NCI-H524 (cell line): ENCODE measurements at regions not wholly inside any gene's neighbourhood (a gene's known extent, or its start where the extent isn't known, plus 50 kb on each side); places are given as distances from the start of the nearest gene placed in this dataset.
"Not testable (repeated sequence)": the region's sequence is repeated elsewhere in the genome, so short reads cannot be mapped to it uniquely, and the experiment has no call there.

Source experiments
- DNase-seq, 2 experiments: peaks; one replicate each; lab custom pipeline; 2025; lab: John Stamatoyannopoulos, UW

DNA sequence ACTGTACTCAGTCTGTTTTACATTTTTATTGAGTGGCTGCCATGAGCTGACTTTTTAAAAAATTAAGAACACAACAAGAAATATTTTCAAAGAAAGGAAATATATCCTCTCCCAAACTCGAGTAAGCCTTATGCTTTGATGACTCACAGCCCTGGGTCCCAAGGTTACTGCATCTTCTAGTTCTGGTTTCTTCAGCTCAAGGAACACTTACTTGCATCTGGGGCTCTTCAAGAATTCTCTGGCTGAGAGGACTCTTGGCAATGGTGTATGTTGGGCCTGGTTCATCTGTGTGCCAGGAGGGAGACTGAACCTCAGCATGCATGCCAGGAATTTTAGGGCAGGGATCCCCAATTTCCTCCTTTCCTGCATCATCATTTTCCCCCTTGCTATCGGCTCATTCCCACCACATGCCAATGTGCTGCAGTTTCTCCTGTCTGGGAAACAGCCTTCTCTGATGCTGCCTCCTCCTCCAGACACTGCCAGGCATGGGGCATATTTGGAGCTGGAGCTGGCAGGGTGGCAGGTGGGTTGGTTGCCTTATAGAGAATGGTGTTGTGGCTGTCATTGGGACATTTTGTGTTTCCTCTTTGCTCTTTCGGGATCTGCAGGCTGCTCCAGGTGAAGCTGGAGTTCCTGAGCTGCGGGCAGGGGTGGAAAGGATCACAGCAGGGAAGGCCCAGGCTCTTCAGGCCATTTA lies 192.2 kb upstream of the HS6ST1 start:
- no peak for DNase-seq

DNA sequence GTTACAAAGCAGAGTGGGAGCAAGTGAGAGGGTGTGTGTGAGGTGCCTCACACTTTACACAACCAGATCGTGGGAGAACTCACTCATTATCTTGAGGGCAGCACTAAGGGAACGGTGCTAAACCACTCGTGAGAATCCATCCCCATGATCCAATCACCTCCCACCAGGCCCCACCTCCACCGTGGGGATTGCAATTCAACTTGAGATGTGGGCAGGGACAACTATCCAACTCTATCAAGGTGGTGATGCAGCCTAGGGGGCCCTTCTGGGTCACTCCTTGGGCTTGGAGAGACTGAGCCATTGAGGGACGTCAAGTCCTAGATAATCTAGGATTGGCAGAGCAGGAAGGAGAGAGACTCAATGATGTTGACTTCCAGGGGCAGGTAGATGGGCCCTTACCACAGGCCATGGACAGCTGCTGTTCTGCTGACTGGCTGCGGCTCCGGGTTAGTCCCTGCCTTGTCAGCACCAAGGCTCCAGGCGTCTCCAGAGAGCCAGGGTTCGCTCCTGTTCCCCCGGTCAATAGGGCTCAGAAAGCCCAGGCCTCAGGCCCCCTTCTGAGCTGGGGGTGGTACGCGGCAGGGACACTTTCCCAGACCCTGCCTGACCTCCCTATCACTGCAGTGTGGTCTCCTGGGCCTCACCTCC lies 193.2 kb upstream of the HS6ST1 start:
- DNase-seq = no peak

DNA sequence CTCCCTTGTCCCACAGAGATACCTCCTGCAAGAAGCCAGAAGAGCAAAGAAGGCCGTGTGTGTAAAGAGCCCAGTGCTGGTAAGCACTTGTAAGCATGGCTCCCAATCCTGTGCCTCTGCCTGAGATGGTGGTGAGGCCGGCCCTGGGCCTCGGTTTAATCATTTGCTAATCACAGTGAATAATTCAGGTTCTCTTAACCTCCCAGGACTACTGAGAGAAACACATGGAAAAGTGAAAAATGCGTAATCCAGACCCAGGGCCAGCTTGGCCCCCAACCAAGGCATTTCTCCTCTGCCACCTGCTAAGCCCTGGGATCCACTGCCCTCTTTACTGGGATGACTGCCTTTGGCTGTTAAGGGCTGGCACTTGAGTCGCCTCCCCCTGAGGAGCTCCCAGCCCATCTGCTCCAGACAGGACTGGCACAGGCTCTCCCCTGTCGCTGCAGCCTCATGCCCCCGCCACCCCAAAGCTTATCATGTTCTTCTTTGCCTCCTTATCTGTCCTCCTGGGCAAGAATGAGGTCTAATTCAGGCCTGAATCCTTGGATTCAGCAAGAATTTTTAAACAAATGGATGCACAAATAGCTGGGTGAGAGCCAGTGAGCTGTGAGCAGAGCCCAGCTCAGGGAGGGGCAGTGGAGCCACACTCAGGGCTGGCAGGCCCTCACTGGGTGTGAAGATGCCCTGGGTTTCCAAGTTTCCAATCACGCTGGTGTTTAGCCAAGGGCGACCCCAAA lies 193.9 kb upstream of the HS6ST1 start:
- peak; percentile 62 to 91 for DNase-seq

DNA sequence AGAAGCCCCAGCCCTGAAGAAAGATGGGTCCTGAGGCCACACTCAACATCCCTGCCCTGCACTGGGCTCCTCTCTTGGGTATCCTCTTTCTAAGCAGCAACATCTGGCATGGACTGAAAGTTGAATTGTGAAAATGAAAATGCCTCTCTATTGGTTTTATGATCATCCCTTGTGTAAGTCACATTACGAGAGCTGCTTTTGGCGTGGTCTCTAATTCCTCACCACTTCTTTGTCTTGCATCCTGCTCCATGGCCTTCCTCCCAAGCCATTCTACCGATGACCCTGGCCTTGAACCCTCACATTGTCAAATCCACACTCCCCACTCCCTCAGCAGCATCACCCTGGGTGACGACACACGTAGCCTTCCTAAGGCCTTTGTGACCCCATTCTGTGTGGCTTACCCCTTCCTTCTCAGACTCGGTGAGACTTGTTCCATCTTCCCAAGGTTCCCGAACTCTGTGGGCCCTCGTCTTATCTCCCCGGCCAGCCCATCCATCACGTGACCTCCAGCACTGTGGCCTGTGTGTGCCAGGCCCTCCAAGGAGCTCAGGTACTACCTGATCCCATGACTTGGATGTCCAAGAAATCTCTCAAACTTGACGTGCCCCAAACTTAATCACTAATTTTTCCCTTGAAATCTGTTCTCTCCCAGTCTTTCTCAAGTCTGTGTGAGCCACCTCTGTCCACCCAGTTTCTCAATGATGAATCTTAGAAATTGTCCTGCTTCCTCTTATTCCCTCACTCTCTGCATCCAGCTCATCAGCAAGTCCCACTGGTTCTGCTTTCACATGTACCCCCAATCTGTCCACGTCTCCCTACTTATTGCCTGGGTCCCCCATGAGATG lies 194.7 kb upstream of the HS6ST1 start:
- DNase-seq = peak in 1 of 2 experiments; percentile 68

DNA sequence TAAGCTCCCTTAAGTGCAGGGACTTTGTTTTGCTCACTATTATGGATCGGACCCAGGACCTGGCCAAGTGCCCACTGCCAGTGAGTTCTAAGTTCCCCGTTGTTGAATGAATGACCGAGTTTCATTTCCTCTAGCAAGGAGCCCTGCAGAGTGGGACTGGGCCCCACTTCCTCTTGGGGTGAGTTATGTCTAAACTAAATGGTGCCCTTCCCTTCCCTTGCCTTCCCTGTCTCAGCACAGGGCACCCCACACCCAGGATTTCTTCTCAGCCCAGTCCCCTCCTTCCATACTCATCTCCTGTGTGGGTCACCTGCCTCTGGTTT lies 195.3 kb upstream of the HS6ST1 start:
- DNase-seq = no peak

DNA sequence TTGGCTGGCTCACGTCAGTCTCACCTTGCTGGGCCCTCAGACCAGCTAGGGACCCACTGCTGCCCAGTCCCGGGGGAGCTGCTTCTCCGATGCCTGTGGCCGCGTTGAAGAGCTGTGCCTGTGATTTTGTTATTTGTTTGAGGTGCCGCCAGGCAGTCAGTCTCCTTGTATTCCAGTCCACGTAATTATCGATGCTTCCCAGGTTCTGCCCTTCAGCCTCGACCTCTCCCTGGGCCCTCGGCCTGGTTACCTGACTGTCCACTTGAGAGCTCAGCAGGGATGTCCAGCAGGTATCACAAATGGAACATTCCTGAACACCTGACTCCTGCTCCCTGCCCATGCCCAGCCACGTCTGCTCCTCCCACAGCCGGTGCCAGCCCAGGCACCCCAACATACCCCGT lies 195.9 kb upstream of the HS6ST1 start:
- DNase-seq = no peak

DNA sequence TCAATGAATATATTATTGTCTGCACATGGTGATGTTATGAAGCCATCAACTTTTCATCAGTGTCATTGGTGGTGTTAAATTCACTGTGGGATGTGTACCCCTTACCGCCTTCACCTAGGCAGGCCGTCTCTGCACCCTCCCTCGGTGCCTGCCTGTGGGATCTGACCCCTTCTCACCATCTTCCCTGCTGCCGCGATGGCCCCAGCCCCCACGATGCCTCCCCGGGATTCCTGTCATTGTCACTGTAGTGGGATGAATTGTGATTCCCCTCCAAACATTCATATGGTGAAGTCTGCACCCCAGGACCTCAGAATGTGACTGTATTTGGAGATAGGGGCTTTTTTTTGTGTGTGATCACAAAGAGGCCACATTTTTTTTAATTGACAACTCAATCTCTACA lies 198.3 kb upstream of the HS6ST1 start:
- DNase-seq = no peak

DNA sequence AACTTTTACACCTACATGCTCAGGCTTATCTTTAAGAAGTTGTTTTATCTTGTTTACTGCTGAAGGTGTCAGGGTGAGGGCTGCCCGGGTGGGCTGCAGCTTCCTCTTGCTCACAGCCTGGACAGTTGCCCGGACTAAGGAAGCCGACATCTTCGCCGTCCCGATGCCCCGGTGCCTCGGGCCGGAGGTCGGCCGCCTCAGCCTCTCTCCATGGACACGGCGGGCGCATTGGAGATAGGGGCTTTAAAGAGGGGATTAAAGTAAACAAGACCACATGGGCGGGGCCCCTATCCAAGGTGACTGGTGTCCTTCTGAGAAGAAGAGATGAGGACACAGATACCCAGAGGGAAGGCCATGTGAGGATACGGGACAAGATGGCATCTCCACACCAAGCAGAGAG lies 200.4 kb upstream of the HS6ST1 start:
- DNase-seq = not testable (repeated sequence)

DNA sequence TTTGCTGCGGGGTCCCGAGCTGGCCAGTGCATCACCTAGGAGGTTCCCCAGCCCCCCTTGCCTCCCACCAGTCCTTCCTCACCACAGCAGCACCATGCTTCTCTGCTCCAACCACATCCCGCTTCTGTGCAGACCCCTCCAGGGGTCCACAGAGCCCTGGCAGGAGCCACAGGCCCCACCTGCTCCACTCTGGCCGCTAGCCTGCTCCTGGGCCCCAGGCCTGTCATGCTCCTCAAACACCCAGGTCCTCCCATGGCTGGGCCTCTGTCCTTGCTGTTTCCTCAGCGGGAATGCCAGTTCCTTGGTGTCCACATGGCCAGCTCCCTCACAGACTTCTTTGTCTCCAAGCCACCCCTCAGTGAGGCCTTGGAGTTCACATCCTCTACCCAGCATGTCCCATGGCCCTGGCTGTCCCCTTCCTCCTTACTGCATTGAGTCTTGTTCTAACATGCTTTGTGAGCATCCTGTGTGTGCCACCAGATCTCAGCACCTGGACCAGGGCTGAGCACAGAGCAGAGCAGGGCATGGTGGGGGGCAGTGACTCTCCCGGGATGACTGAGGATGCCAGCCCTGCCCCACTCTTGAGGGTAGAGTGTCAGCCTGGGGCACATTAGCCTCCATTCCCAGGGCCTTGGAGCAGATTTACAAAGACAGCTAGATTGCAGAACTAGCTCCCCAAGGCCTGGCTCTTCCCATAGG lies 201.0 kb upstream of the HS6ST1 start:
- no peak for DNase-seq

DNA sequence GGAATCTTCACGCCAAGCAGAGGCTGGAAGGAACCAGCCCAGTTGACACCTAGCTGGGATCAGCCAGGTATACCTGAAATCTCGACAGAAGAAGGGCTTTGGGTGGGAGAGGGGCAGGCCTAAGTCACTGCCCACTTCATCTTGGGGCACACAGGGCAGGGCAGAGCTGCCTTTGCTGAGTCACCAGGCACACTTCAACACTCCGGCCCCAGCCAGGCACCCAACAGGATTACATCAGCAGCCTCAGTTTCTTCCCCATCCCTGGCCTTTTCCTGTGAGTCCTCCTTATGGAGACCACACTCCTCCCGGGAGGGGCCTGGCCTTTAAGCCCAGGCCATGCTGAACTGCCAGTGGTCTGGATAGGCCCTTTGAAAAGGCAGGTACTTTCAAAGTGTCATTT lies 201.7 kb upstream of the HS6ST1 start:
- no peak for DNase-seq

DNA sequence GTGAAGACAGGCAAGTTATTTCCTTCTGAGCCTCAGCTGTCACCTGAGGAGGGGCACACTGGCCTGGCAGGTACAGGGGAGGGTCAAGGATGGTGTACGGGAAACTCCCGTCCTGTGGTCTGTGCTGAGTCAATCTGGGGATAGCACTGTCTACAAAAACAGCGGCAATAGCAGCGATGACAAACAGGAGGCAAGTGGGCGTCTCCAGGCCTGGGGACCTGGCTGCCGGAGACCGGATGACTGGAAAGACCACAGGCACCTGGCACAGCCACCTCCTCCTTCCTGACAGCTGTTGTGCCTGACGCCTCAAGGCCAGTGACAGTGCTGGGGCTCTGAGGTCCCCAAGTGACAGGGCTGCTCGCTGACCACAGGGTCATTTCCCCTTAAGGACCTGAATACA lies 202.1 kb upstream of the HS6ST1 start:
- DNase-seq = no peak

DNA sequence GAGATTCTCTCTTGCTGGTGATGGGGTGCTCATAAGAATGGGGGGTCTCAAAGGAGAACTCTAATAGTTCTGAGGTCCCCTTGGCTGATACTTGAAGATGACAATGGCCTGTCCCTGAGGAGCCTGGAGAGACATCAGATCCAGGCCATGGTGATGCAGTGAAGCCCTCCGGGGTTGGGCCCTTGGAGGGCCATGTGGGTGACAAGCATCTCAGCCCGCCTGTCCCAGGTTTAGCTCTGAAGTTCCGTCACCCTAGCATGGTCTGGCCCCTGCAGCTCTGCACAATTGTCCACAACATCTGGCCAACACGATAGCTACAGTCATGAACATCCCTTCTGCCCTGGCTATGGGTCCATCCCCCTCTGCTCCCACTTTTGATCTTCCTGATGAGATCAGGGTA lies 202.8 kb upstream of the HS6ST1 start:
- DNase-seq = no peak

DNA sequence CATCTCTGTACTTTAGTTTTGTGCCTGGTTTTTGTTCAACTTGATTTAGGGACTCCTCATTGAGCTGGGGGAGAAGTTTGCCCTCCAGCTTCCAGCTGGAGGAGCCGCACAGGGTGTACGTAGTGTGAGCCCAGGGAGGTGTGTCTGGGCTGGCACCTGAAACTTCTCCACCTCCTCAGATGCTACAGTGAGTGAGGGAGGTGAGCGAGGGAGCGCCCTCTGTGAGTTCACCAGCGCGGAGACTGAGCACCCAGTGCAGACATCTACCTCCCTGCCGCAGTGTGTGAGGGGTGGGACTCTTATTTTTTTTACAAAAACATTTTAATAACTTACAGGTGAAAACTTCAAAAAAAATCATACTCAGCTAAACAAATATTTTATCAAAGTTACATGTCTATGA lies 204.2 kb upstream of the HS6ST1 start:
- no peak for DNase-seq

DNA sequence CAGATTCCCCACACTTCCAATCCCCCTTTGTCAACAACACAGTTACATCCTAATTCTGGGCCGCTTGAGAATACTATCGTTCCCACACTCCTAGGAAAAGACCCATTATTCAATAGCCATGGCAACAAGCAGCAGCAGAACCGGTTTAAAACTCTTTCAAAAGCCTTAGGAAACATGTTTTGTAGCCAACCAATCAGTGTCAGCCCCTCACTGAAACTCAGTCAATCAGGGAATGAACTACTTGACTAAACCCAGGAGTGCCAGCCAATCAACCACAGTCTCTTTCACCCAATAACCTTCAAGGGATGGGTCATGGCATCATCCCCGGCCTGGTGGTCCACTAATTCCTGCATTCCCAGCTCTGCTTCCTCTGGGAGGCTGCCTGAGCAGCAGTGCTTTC lies 204.8 kb upstream of the HS6ST1 start:
- no peak for DNase-seq

DNA sequence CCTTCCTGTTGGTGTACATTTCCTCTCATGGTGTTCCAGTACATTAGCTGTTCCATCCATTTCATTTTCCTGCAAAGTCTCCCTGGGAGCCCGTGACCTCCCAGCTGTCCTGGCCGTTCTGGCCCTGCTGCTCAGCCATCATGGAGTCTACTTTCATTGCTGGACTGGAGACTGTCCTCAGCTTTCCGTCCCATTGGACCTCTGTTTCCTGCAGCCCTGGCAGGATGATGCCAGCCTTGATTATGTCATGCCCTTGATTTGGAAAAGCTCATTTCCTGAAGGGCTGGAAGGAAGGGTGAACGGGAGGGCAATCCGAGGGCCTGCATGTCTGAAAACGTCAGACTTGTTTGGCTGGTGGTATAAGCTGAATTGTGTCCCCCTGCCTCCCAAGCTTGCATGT lies 205.5 kb upstream of the HS6ST1 start:
- DNase-seq = no peak

DNA sequence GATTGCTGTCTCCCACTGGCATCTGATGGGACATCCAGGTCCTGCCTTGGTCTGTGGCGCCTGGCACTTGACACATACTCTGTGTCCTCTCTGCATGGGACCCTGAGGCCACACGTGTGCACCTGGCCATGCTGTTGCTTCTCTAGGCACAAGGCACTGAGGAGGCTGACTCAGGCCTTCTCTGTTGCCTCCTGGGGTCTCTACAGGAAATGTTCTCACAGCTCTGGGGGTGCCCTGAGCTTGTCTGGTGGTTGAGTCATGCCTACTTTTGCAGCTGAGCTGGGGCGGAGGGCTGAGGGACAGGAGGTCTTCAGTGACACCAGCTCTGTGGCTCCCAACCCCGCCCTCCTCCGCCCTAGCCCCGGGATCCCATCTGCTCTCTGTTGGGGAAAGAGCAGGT lies 207.0 kb upstream of the HS6ST1 start:
- no peak for DNase-seq

DNA sequence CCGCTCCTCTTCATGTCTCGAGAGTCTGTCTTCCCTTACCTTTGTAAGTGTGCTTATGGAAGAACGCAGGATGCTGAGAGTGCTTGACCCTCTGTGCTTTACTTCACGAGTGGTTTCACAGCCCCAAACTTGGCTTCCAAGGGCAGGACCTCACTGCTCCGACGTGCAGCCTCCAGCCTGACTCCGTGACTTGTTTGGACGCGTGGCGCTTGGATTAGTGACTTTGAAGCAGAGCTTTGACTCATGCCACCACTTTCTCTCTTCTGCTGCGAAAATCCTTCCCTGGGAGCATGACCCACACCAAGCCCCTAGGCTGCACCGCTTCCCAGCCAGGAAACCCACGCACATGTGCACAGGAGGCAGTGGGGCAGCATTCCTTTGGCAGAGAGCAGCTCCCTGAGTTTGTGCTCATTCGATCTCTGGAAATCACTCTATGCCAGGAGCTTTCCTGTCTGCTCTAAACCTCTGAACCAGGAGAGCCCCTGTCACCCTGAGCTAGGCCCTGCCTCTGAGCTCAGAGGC lies 207.8 kb upstream of the HS6ST1 start:
- no peak for DNase-seq

DNA sequence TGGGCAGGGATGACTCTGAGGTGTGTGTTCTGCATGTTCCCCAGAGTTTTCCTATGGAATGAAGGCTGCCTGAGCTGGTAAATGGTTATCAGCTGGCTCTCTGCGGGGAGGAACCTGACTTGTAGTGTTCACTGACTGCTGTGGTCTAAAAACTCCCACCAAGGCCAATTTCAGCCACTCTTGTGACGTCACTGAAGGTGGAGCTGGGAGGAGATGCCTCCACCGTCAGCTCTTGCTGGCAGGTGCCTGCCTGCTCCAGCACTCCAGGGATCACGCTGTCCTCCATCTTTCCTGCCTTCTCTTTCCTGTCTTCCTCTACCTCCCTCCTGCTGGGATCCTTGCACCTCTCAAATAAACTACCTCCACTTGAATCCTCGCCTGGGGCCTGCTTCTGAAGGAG lies 209.5 kb upstream of the HS6ST1 start:
- no peak for DNase-seq

DNA sequence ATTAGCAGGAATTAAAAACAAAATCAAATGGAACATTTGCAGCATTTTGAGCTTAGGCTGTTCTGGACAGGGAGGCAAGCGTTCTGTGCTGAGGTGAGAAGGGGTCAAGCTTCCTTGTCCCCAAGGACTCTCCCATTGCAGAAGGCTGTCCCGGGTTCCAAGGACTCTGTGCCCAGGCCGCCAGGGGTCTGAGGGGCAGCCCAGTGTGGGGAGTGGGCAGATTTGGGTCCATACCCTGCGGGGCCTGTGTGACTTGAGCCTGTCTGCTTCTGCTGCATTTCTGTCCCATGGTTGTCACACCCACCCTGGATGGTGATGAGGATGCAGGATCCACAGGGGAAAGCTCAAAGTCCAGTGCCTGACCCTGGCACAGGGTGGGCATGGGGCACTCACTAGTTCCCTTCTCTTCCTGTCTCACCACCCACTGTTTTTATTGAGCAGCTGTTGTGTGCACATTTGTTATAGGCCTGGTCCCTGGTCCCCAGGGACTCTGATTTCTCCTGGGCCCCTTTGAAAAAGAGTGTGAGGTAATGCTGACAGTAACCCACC lies 211.4 kb upstream of the HS6ST1 start:
- no peak for DNase-seq

DNA sequence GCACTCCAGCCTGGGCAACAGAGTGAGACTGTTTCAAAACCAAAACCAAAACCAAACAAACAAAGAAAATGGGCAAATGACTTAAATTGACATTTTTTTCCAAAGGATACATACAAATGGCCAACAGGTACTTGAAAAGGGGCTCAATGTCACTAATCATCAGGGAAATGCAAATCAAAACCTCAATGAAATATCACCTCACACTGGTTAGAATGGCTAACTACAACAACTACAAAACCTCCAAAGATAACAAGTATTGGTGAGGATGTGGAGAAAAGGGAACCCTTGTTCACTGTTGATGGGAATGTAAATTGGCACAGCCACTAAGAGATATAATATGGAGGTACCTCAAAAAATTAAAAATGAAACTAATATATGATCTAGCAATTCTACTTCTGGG lies 213.2 kb upstream of the HS6ST1 start:
- DNase-seq = peak in 1 of 2 experiments; percentile 11

DNA sequence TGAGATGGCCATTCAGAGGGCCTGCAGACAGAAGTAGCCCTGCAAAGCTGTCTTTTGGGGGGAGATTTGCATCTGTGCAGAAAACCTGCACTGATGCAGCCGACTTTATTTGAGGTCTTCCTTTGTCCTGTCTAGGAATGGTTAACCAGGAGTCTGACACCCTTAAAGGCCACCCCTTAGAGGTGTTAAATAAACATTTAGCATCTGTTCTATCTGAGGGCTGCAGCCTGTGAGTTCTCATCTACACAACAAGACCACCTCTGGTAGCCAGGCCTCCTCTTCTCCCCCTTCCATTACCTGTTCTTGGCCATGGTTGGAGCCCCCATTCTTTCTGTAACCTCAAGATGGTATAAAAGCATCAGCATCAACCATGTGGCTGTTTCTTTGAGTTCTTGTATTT lies 214.4 kb upstream of the HS6ST1 start:
- DNase-seq = no peak
